ENCODE measurements at regions not wholly inside any gene's neighbourhood (a gene's known extent, or its start where the extent isn't known, plus 50 kb on each side); places are given as distances from the start of the nearest gene placed in this dataset.
"Not testable (repeated sequence)": the region's sequence is repeated elsewhere in the genome, so short reads cannot be mapped to it uniquely, and the experiment has no call there.

- DNase-seq (ENCODE audit: low spot score), result no peak
Measured at GRCh38 chr14:37650356-37651037, 55.1 kb downstream of the TTC6 start.

GRCh38 chr14:37652042-37652441 is 56.6 kb downstream of the TTC6 start:
- DNase-seq (ENCODE audit: low spot score), result no peak

- no peak for DNase-seq (ENCODE audit: low spot score)
Measured at GRCh38 chr14:37655418-37655817, 60.0 kb downstream of the TTC6 start.

- DNase-seq (ENCODE audit: low spot score), result no peak
Measured at GRCh38 chr14:37658156-37658555, 62.7 kb downstream of the TTC6 start.

GRCh38 chr14:37663498-37663897 is 68.1 kb downstream of the TTC6 start:
- DNase-seq (ENCODE audit: low spot score), result no peak

- no peak for DNase-seq (ENCODE audit: low spot score)
Measured at GRCh38 chr14:37665479-37665878, 70.0 kb downstream of the TTC6 start.

GRCh38 chr14:37665951-37666350 is 70.5 kb downstream of the TTC6 start:
- no peak for DNase-seq (ENCODE audit: low spot score)

- DNase-seq (ENCODE audit: low spot score), result no peak
Measured at GRCh38 chr14:37668646-37669045, 73.2 kb downstream of the TTC6 start.

GRCh38 chr14:37669242-37669641 is 73.8 kb downstream of the TTC6 start:
- DNase-seq (ENCODE audit: low spot score), result no peak

- DNase-seq (ENCODE audit: low spot score), result no peak
Measured at GRCh38 chr14:37673439-37673838, 78.0 kb downstream of the TTC6 start.

GRCh38 chr14:37678916-37679315 is 83.5 kb downstream of the TTC6 start:
- no peak for DNase-seq (ENCODE audit: low spot score)

GRCh38 chr14:37681486-37681885 is 86.1 kb downstream of the TTC6 start:
- DNase-seq (ENCODE audit: low spot score), result no peak

GRCh38 chr14:37692680-37693079 is 97.3 kb downstream of the TTC6 start:
- DNase-seq (ENCODE audit: low spot score), result not testable (repeated sequence)

GRCh38 chr14:37693420-37693819 is 98.0 kb downstream of the TTC6 start:
- DNase-seq (ENCODE audit: low spot score), result not testable (repeated sequence)

- DNase-seq (ENCODE audit: low spot score), result no peak
Measured at GRCh38 chr14:37695866-37696265, 100.4 kb downstream of the TTC6 start.

GRCh38 chr14:37697489-37698121 is 102.2 kb downstream of the TTC6 start:
- peak; percentile 3 for DNase-seq (ENCODE audit: low spot score)

GRCh38 chr14:37698840-37699777 is 103.7 kb downstream of the TTC6 start:
- DNase-seq (ENCODE audit: low spot score), result no peak

GRCh38 chr14:37707716-37708115 is 112.3 kb downstream of the TTC6 start:
- DNase-seq (ENCODE audit: low spot score), result no peak

GRCh38 chr14:37708481-37708880 is 113.1 kb downstream of the TTC6 start:
- DNase-seq (ENCODE audit: low spot score), result no peak

- DNase-seq (ENCODE audit: low spot score), result no peak
Measured at GRCh38 chr14:37709419-37710195, 114.2 kb downstream of the TTC6 start.

GRCh38 chr14:37711356-37711830 is 116.0 kb downstream of the TTC6 start:
- DNase-seq (ENCODE audit: low spot score), result no peak

Measured in HuH-7 (cell line).